Lower leg skin (tissue), 3 donors: ENCODE measurements at regions not wholly inside any gene's neighbourhood (a gene's known extent, or its start where the extent isn't known, plus 50 kb on each side); places are given as distances from the start of the nearest gene placed in this dataset.

Source experiments
- CTCF ChIP-seq, 3 donors: fragments of 450-650 bp; IDR thresholded peaks; one replicate each; pipeline ENCODE4 v1.5.1; 2016; ENCODE audit warnings: antibody characterized with exemption in 3 of 3, mild to moderate bottlenecking in 3 of 3, moderate library complexity in 2 of 3
- POLR2A ChIP-seq, 2 donors: fragments of 450-650 bp; IDR thresholded peaks; one replicate each; pipeline ENCODE4 v1.6.1; 2016 to 2017; ENCODE audit warnings: antibody characterized with exemption in 2 of 2, mild to moderate bottlenecking in 1 of 2, moderate library complexity in 1 of 2

- no peak for TF ChIP-seq CTCF (IDR thresholded peaks at IDR 0.05)
- TF ChIP-seq POLR2A (IDR thresholded peaks at IDR 0.05): no peak
Measured at GRCh38 chr9:16928179-16928945, 57.9 kb upstream of the BNC2 start.
